H1 (cell line): ENCODE measurements at regions not wholly inside any gene's neighbourhood (a gene's known extent, or its start where the extent isn't known, plus 50 kb on each side); places are given as distances from the start of the nearest gene placed in this dataset.

Experiments
- CEBPB ChIP-seq: IDR thresholded peaks from 2 replicates; pipeline ENCODE4 v1.6.1; 2012; ENCODE audit warnings: low read depth, low read length
- GABPA ChIP-seq: IDR thresholded peaks from 2 replicates; pipeline ENCODE4 v1.6.1; 2011; ENCODE audit warnings: mild to moderate bottlenecking, low read length, moderate library complexity, borderline replicate concordance; ENCODE audit not compliant: insufficient read depth
- KDM4A ChIP-seq: IDR thresholded peaks from one replicate; pipeline ENCODE4 v1.7.1; 2012; ENCODE audit warnings: low read depth, mild to moderate bottlenecking, moderate library complexity, low read length, inconsistent platforms; ENCODE audit not compliant: severe bottlenecking
- PHF8 ChIP-seq: fragments of 200-600 bp; sonication (generic); conservative IDR thresholded peaks from 2 replicates; pipeline ENCODE4 v1.7.1; 2012; ENCODE audit warnings: low read depth, mild to moderate bottlenecking, inconsistent platforms, low read length, moderate library complexity
- SP1 ChIP-seq: IDR thresholded peaks from 2 replicates; pipeline ENCODE4 v1.6.1; 2011; ENCODE audit warnings: low read depth, low read length

- TF ChIP-seq GABPA (no peak), KDM4A (no peak), SP1 (no peak), CEBPB (no peak), PHF8 (no peak)
These were observed 224.8 kb upstream of the ATP10A start (continued) for GRCh38 chr15:26087881-26088280.
